Osteoblast (primary cell): ENCODE measurements at regions not wholly inside any gene's neighbourhood (a gene's known extent, or its start where the extent isn't known, plus 50 kb on each side); places are given as distances from the start of the nearest gene placed in this dataset.

Source experiments
- DNase-seq: peaks from one replicate; pipeline ENCODE4 v3.0.0; 2011; ENCODE audit warnings: low spot score, mixed read lengths; ENCODE audit not compliant: insufficient read length; ENCODE audit errors: missing footprints
- H2AFZ ChIP-seq: 2 replicates; pipeline ENCODE4 v1.6.0; 2011; ENCODE audit warnings: mild to moderate bottlenecking, low read length
- H3K27ac ChIP-seq: 2 replicates; pipeline ENCODE4 v1.5.1; 2011; ENCODE audit warnings: mild to moderate bottlenecking, low read depth, low read length, moderate library complexity
- H3K27me3 ChIP-seq: 2 replicates; pipeline ENCODE4 v1.6.0; 2012; ENCODE audit warnings: mild to moderate bottlenecking, control low read depth, inconsistent platforms, low read length, moderate library complexity; ENCODE audit not compliant: insufficient read depth
- H3K36me3 ChIP-seq: 2 replicates; pipeline ENCODE4 v1.5.1; 2011; ENCODE audit warnings: mild to moderate bottlenecking, low read length, control low read depth, moderate library complexity; ENCODE audit not compliant: insufficient read depth
- H3K4me1 ChIP-seq: 2 replicates; pipeline ENCODE4 v1.5.1; 2011; ENCODE audit warnings: mild to moderate bottlenecking, low read length, control low read depth, moderate library complexity; ENCODE audit not compliant: insufficient read depth
- H3K4me2 ChIP-seq: 2 replicates; pipeline ENCODE4 v1.6.0; 2011; ENCODE audit warnings: mild to moderate bottlenecking, low read length; ENCODE audit not compliant: insufficient read depth
- H3K4me3 ChIP-seq: fragments of 200-600 bp; sonication (generic); 3 replicates; pipeline ENCODE4 v1.5.1; 2012; ENCODE audit warnings: mild to moderate bottlenecking, low read length, inconsistent platforms; ENCODE audit not compliant: insufficient read depth
- H3K79me2 ChIP-seq: 2 replicates; pipeline ENCODE4 v1.6.0; 2012; ENCODE audit warnings: mild to moderate bottlenecking, low read length, control low read depth, inconsistent platforms; ENCODE audit not compliant: insufficient read depth
- H3K9me3 ChIP-seq: 2 replicates; pipeline ENCODE4 v1.5.1; 2011; ENCODE audit warnings: low read depth, low read length, control low read depth
- H4K20me1 ChIP-seq: 2 replicates; pipeline ENCODE4 v1.6.0; 2012; ENCODE audit warnings: mild to moderate bottlenecking, low read length, control low read depth; ENCODE audit not compliant: insufficient read depth
- CTCF ChIP-seq: IDR thresholded peaks from 2 replicates; pipeline ENCODE4 v1.5.1; 2011; ENCODE audit warnings: mild to moderate bottlenecking, low read depth, low read length, moderate library complexity; ENCODE audit errors: extremely low read depth

GRCh38 chr11:27847496-27847895 is 147.2 kb upstream of the BDNF start:
- H3K4me2 ChIP-seq, result no peak overlapping the region
- H3K36me3 ChIP-seq, result no peaks in the 10 kb centered on the region
- no peaks in the 10 kb centered on the region for H3K27me3 ChIP-seq
- H3K4me1 ChIP-seq, result no peaks in the 10 kb centered on the region
- H3K4me3 ChIP-seq, result no peak overlapping the region
- no peaks in the 10 kb centered on the region for H3K79me2 ChIP-seq
- no peaks in the 10 kb centered on the region for H3K9me3 ChIP-seq
- H4K20me1 ChIP-seq, result no peaks in the 10 kb centered on the region
- H3K27ac ChIP-seq, result no peak overlapping the region
- no peak overlapping the region for H2AFZ ChIP-seq
- TF ChIP-seq CTCF, result no peak
- DNase-seq, result no peak

- H4K20me1 ChIP-seq, result no peaks in the 10 kb centered on the region
- H2AFZ ChIP-seq, result no peak overlapping the region
- H3K27ac ChIP-seq, result no peak overlapping the region
- H3K36me3 ChIP-seq, result no peaks in the 10 kb centered on the region
- H3K4me3 ChIP-seq, result no peak overlapping the region
- no peaks in the 10 kb centered on the region for H3K79me2 ChIP-seq
- no peaks in the 10 kb centered on the region for H3K9me3 ChIP-seq
- no peak for DNase-seq
- H3K4me1 ChIP-seq, result peaks cover 5% of the 10 kb centered on the region
- no peaks in the 10 kb centered on the region for H3K27me3 ChIP-seq
- no peak for TF ChIP-seq CTCF
- H3K4me2 ChIP-seq, result no peak overlapping the region
Observed at GRCh38 chr11:27842290-27842689, 142.0 kb upstream of the BDNF start.

GRCh38 chr11:27841023-27841422 is 140.8 kb upstream of the BDNF start:
- Histone ChIP-seq H3K79me2 (no peaks in the 10 kb centered on the region), H3K27ac (no peak overlapping the region), H4K20me1 (no peaks in the 10 kb centered on the region), H3K4me1 (peaks cover 5% of the 10 kb centered on the region), H3K4me2 (no peak overlapping the region), H3K27me3 (no peaks in the 10 kb centered on the region), H3K9me3 (no peaks in the 10 kb centered on the region), H2AFZ (no peak overlapping the region), H3K4me3 (no peak overlapping the region), H3K36me3 (no peaks in the 10 kb centered on the region)
- no peak for DNase-seq
- no peak for TF ChIP-seq CTCF

GRCh38 chr11:27839226-27839913 is 139.1 kb upstream of the BDNF start:
- Histone ChIP-seq H3K27me3 (no peaks in the 10 kb centered on the region), H3K36me3 (no peaks in the 10 kb centered on the region), H4K20me1 (no peaks in the 10 kb centered on the region), H3K9me3 (no peaks in the 10 kb centered on the region), H3K4me2 (peak overlapping the region; percentile 44), H3K4me3 (no peak overlapping the region), H3K27ac (no peak overlapping the region), H2AFZ (peak overlapping the region; percentile 88), H3K4me1 (peaks cover 5% of the 10 kb centered on the region), H3K79me2 (no peaks in the 10 kb centered on the region)
- no peak for DNase-seq
- peak; percentile 55 for TF ChIP-seq CTCF
